ENCODE measurements at regions not wholly inside any gene's neighbourhood (a gene's known extent, or its start where the extent isn't known, plus 50 kb on each side); places are given as distances from the start of the nearest gene placed in this dataset.
"Not testable (repeated sequence)": the region's sequence is repeated elsewhere in the genome, so short reads cannot be mapped to it uniquely, and the experiment has no call there.

GRCh38 chr2:87595017-87595416, 152.9 kb upstream of the PLGLB2 start:
- not testable (repeated sequence) for DNase-seq (ENCODE audit: low read depth in 2 of 2, low spot score in 1 of 2)

GRCh38 chr2:87600961-87601360, 146.9 kb upstream of the PLGLB2 start:
- DNase-seq (ENCODE audit: low read depth in 2 of 2, low spot score in 1 of 2), result not testable (repeated sequence)

- not testable (repeated sequence) for DNase-seq (ENCODE audit: low read depth in 2 of 2, low spot score in 1 of 2)
Measured at GRCh38 chr2:87602118-87602517, 145.8 kb upstream of the PLGLB2 start.

GRCh38 chr2:87602728-87603127, 145.2 kb upstream of the PLGLB2 start:
- DNase-seq (ENCODE audit: low read depth in 2 of 2, low spot score in 1 of 2), result not testable (repeated sequence)

GRCh38 chr2:87603418-87604278, 144.2 kb upstream of the PLGLB2 start:
- DNase-seq (ENCODE audit: low read depth in 2 of 2, low spot score in 1 of 2), result not testable (repeated sequence)

GRCh38 chr2:87604279-87604818, 143.5 kb upstream of the PLGLB2 start:
- DNase-seq (ENCODE audit: low read depth in 2 of 2, low spot score in 1 of 2), result not testable (repeated sequence)

GRCh38 chr2:87604980-87605379, 142.9 kb upstream of the PLGLB2 start:
- DNase-seq (ENCODE audit: low read depth in 2 of 2, low spot score in 1 of 2), result not testable (repeated sequence)

- DNase-seq (ENCODE audit: low read depth in 2 of 2, low spot score in 1 of 2), result not testable (repeated sequence)
Measured at GRCh38 chr2:87608377-87609166, 139.3 kb upstream of the PLGLB2 start.

GRCh38 chr2:87610974-87611373, 136.9 kb upstream of the PLGLB2 start:
- DNase-seq (ENCODE audit: low read depth in 2 of 2, low spot score in 1 of 2), result not testable (repeated sequence)

- not testable (repeated sequence) for DNase-seq (ENCODE audit: low read depth in 2 of 2, low spot score in 1 of 2)
Measured at GRCh38 chr2:87611416-87611815, 136.5 kb upstream of the PLGLB2 start.

- not testable (repeated sequence) for DNase-seq (ENCODE audit: low read depth in 2 of 2, low spot score in 1 of 2)
Measured at GRCh38 chr2:87611956-87612355, 135.9 kb upstream of the PLGLB2 start.

- not testable (repeated sequence) for DNase-seq (ENCODE audit: low read depth in 2 of 2, low spot score in 1 of 2)
Measured at GRCh38 chr2:87614829-87615434, 133.0 kb upstream of the PLGLB2 start.

- not testable (repeated sequence) for DNase-seq (ENCODE audit: low read depth in 2 of 2, low spot score in 1 of 2)
Measured at GRCh38 chr2:87619121-87619520, 128.8 kb upstream of the PLGLB2 start.

GRCh38 chr2:87621139-87621538, 126.7 kb upstream of the PLGLB2 start:
- not testable (repeated sequence) for DNase-seq (ENCODE audit: low read depth in 2 of 2, low spot score in 1 of 2)

- not testable (repeated sequence) for DNase-seq (ENCODE audit: low read depth in 2 of 2, low spot score in 1 of 2)
Measured at GRCh38 chr2:87622720-87623119, 125.2 kb upstream of the PLGLB2 start.

GRCh38 chr2:87629491-87630458, 118.1 kb upstream of the PLGLB2 start:
- not testable (repeated sequence) for DNase-seq (ENCODE audit: low read depth in 2 of 2, low spot score in 1 of 2)

- DNase-seq (ENCODE audit: low read depth in 2 of 2, low spot score in 1 of 2), result not testable (repeated sequence)
Measured at GRCh38 chr2:87630892-87631291, 117.0 kb upstream of the PLGLB2 start.

GRCh38 chr2:87631402-87631801, 116.5 kb upstream of the PLGLB2 start:
- DNase-seq (ENCODE audit: low read depth in 2 of 2, low spot score in 1 of 2), result not testable (repeated sequence)

GRCh38 chr2:87633287-87633963, 114.5 kb upstream of the PLGLB2 start:
- DNase-seq (ENCODE audit: low read depth in 2 of 2, low spot score in 1 of 2), result not testable (repeated sequence)
